ENCODE measurements at regions not wholly inside any gene's neighbourhood (a gene's known extent, or its start where the extent isn't known, plus 50 kb on each side); places are given as distances from the start of the nearest gene placed in this dataset.

GRCh38 chr2:45141883-45142866 is 132.9 kb upstream of the SIX2 start:
- DNase-seq (ENCODE audit: low spot score): peak; percentile 8

GRCh38 chr2:45140675-45141074 is 131.4 kb upstream of the SIX2 start:
- no peak for DNase-seq (ENCODE audit: low spot score)

- DNase-seq (ENCODE audit: low spot score): no peak
Measured at GRCh38 chr2:45138904-45139303, 129.7 kb upstream of the SIX2 start.

- no peak for DNase-seq (ENCODE audit: low spot score)
Measured at GRCh38 chr2:45137966-45138695, 128.9 kb upstream of the SIX2 start.

- peak; percentile 7 for DNase-seq (ENCODE audit: low spot score)
Measured at GRCh38 chr2:45134726-45135125, 125.5 kb upstream of the SIX2 start.

GRCh38 chr2:45134014-45134413 is 124.8 kb upstream of the SIX2 start:
- DNase-seq (ENCODE audit: low spot score): no peak

GRCh38 chr2:45132551-45132950 is 123.3 kb upstream of the SIX2 start:
- no peak for DNase-seq (ENCODE audit: low spot score)

GRCh38 chr2:45131587-45131986 is 122.3 kb upstream of the SIX2 start:
- no peak for DNase-seq (ENCODE audit: low spot score)

GRCh38 chr2:45130736-45131135 is 121.5 kb upstream of the SIX2 start:
- DNase-seq (ENCODE audit: low spot score): no peak

GRCh38 chr2:45128580-45128997 is 119.3 kb upstream of the SIX2 start:
- DNase-seq (ENCODE audit: low spot score): no peak

GRCh38 chr2:45127891-45128290 is 118.6 kb upstream of the SIX2 start:
- DNase-seq (ENCODE audit: low spot score): no peak

- DNase-seq (ENCODE audit: low spot score): no peak
Measured at GRCh38 chr2:45127321-45127720, 118.1 kb upstream of the SIX2 start.

GRCh38 chr2:45125232-45125631 is 116.0 kb upstream of the SIX2 start:
- no peak for DNase-seq (ENCODE audit: low spot score)

- DNase-seq (ENCODE audit: low spot score): no peak
Measured at GRCh38 chr2:45124456-45124855, 115.2 kb upstream of the SIX2 start.

- DNase-seq (ENCODE audit: low spot score): no peak
Measured at GRCh38 chr2:45123521-45124191, 114.4 kb upstream of the SIX2 start.

GRCh38 chr2:45123065-45123464 is 113.8 kb upstream of the SIX2 start:
- no peak for DNase-seq (ENCODE audit: low spot score)

- DNase-seq (ENCODE audit: low spot score): no peak
Measured at GRCh38 chr2:45121236-45121927, 112.1 kb upstream of the SIX2 start.

- DNase-seq (ENCODE audit: low spot score): no peak
Measured at GRCh38 chr2:45120546-45120945, 111.3 kb upstream of the SIX2 start.

GRCh38 chr2:45119855-45120254 is 110.6 kb upstream of the SIX2 start:
- no peak for DNase-seq (ENCODE audit: low spot score)

GRCh38 chr2:45119038-45119437 is 109.8 kb upstream of the SIX2 start:
- DNase-seq (ENCODE audit: low spot score): no peak

GRCh38 chr2:45117383-45117782 is 108.1 kb upstream of the SIX2 start:
- no peak for DNase-seq (ENCODE audit: low spot score)

- DNase-seq (ENCODE audit: low spot score): no peak
Measured at GRCh38 chr2:45115181-45115580, 105.9 kb upstream of the SIX2 start.
